ENCODE measurements at regions not wholly inside any gene's neighbourhood (a gene's known extent, or its start where the extent isn't known, plus 50 kb on each side); places are given as distances from the start of the nearest gene placed in this dataset.
"Not testable (repeated sequence)": the region's sequence is repeated elsewhere in the genome, so short reads cannot be mapped to it uniquely, and the experiment has no call there.

- peak; percentile 86 for DNase-seq (ENCODE audit: low read depth)
These were observed 52.5 kb upstream of the ROPN1B start for GRCh38 chr3:125916376-125916978.

GRCh38 chr3:125917020-125917549 lies 51.9 kb upstream of the ROPN1B start:
- not testable (repeated sequence) for DNase-seq (ENCODE audit: low read depth)

- not testable (repeated sequence) for DNase-seq (ENCODE audit: low read depth)
These were observed 51.0 kb upstream of the ROPN1B start for GRCh38 chr3:125918024-125918423.

GRCh38 chr3:125918451-125918850 lies 50.5 kb upstream of the ROPN1B start:
- DNase-seq (ENCODE audit: low read depth), result not testable (repeated sequence)

- not testable (repeated sequence) for DNase-seq (ENCODE audit: low read depth)
These were observed 50.1 kb upstream of the ROPN1B start for GRCh38 chr3:125918866-125919265.

Measured in stimulated activated CD8-positive, alpha-beta memory T cell treated with anti-CD3 and anti-CD28 coated beads, Interleukin-15, amount 100 ng/mL, for 24 hours (primary cell).